Right atrium auricular region (tissue), 2 donors: ENCODE measurements at regions not wholly inside any gene's neighbourhood (a gene's known extent, or its start where the extent isn't known, plus 50 kb on each side); places are given as distances from the start of the nearest gene placed in this dataset.

Experiments
- DNase-seq: peaks from one replicate; pipeline ENCODE4 v3.0.0-alpha.2; 2019; ENCODE audit warnings: low spot score
- H3K27ac ChIP-seq, 2 donors: fragments of 200-600 bp; sonication (generic); 1 replicate in 1 of 2; 2 replicates in 1 of 2; pipeline ENCODE4 v1.5.1; 2016 to 2019
- H3K27me3 ChIP-seq, 2 donors: fragments of 200-600 bp; sonication (generic); one replicate each; pipeline versions ENCODE4 v1.5.1 to v1.6.0; 2017 to 2019
- H3K36me3 ChIP-seq: fragments of 200-600 bp; sonication (generic); one replicate; pipeline ENCODE4 v1.5.1; 2016
- H3K4me1 ChIP-seq, 2 donors: fragments of 200-600 bp; sonication (generic); one replicate each; pipeline versions ENCODE4 v1.5.1 to v1.6.0; 2017 to 2019
- H3K4me3 ChIP-seq, 2 donors: fragments of 200-600 bp; sonication (generic); 1 replicate in 1 of 2; 2 replicates in 1 of 2; pipeline ENCODE4 v1.5.1; 2017 to 2019; ENCODE audit warnings: mild to moderate bottlenecking in 1 of 2, moderate library complexity in 1 of 2
- H3K9me3 ChIP-seq, 2 donors: fragments of 200-600 bp; sonication (generic); one replicate each; pipeline ENCODE4 v1.5.1; 2019
- TF ChIP-seq, protein P1 (sequence below), 2 donors: fragments of 200-600 bp; sonication (generic); IDR thresholded peaks; one replicate each; pipeline ENCODE4 v1.5.1; 2019; ENCODE audit warnings: antibody characterized with exemption in 2 of 2

DNA sequence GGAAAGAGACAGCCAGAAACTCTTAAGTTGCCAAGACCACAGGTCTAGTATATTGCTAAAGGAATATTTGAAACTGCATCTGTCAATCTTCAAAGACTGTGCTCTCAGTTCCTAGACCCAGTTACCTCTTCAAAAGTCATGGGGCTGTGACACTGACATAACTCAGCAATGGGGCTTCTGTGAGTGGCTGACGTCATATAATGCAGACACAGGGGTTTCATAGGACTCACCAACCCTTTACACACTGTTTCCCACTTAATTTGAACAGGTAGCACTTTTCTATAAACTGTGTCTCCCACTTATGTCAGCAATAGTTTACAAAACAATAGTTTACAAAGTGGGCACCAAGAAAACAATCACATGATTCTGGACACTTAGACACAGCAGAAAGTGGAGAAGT, 158.4 kb downstream of the GALC start:
- H3K27me3 ChIP-seq: no peaks in the 10 kb centered on the region
- H3K36me3 ChIP-seq: no peaks in the 10 kb centered on the region
- H3K27ac ChIP-seq: no peak overlapping the region
- no peak for DNase-seq
- H3K4me1 ChIP-seq: no peaks in the 10 kb centered on the region
- no peak overlapping the region for H3K4me3 ChIP-seq
- TF ChIP-seq, protein P1, sequence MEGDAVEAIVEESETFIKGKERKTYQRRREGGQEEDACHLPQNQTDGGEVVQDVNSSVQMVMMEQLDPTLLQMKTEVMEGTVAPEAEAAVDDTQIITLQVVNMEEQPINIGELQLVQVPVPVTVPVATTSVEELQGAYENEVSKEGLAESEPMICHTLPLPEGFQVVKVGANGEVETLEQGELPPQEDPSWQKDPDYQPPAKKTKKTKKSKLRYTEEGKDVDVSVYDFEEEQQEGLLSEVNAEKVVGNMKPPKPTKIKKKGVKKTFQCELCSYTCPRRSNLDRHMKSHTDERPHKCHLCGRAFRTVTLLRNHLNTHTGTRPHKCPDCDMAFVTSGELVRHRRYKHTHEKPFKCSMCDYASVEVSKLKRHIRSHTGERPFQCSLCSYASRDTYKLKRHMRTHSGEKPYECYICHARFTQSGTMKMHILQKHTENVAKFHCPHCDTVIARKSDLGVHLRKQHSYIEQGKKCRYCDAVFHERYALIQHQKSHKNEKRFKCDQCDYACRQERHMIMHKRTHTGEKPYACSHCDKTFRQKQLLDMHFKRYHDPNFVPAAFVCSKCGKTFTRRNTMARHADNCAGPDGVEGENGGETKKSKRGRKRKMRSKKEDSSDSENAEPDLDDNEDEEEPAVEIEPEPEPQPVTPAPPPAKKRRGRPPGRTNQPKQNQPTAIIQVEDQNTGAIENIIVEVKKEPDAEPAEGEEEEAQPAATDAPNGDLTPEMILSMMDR (IDR thresholded peaks at IDR 0.05): no peak
- no peaks in the 10 kb centered on the region for H3K9me3 ChIP-seq

DNA sequence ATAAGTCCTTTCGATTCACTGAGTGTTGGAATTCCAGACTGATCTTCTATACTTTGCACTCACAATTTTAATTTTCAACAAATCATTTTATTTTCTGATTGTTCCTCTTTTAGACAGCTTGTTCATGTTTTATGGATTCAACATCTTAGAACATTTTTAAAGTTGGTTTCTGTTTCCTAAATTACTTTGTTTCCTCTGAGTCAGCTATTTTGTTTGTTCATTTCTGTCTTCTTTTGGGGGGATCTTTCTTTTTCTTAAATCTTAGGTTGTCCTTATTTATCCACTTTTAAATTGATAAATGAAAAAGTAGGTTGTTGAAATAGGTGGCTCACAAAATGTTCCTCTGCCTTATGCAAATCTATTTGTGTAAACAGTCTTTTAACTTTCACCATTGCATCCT, 160.0 kb downstream of the GALC start:
- no peaks in the 10 kb centered on the region for H3K9me3 ChIP-seq
- no peaks in the 10 kb centered on the region for H3K4me1 ChIP-seq
- TF ChIP-seq, protein P1 (IDR thresholded peaks at IDR 0.05): no peak
- H3K36me3 ChIP-seq: no peaks in the 10 kb centered on the region
- H3K4me3 ChIP-seq: no peak overlapping the region
- no peak overlapping the region for H3K27ac ChIP-seq
- H3K27me3 ChIP-seq: no peaks in the 10 kb centered on the region
- DNase-seq: no peak

DNA sequence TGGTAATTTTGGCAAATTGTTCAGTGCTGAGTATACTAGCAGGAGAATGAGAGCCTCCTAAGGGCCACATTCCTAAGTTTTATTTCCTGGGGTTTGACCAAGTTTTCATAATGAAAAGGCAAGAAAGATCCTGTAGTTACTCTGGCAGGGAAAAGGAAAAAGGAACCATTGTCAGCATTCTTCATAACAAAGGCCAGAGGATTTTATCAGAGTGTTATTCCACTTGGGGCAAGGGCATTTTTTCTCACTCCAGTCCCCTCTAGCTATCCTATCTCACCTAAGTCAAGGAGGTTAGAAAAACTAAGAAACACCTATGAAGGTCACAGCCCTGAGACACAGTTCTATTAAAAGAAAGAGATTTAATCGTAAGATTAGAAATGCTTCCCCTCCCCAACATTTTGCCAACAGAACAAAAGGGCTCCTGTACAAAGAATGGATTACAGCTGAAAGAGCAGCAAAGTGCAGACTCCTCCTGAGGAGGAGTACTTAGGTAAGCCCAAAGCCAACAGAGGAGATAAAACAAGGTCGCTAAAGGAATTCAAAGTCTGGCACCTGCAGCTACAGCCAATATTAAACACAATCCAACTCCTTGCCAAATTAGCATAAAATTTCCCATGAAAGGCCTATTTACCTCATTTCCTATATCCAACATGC, 162.4 kb downstream of the GALC start:
- no peaks in the 10 kb centered on the region for H3K36me3 ChIP-seq
- TF ChIP-seq, protein P1 (IDR thresholded peaks at IDR 0.05): no peak
- H3K27me3 ChIP-seq: no peaks in the 10 kb centered on the region

DNA sequence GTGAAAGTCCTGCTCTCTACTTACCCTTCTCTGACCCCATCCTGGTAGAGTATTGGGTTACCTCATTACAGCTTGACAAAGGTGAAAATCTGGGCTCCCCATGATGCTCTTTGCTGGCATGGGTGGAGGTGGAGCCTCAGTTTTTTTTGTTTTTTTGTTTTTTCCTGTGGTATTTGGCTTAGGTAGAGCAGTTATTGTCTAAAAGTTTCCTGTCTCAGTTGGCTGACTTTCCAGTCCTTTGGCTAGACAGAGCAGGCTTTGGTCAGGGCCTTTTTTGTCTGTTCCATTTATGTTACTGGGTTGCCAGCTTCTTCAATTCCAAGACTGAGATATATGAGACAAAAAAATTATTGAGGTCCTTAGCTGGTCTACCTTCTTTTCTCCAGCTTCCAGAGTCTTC, 163.4 kb downstream of the GALC start:
- H3K4me1 ChIP-seq: no peaks in the 10 kb centered on the region
- H3K27me3 ChIP-seq: no peaks in the 10 kb centered on the region
- no peaks in the 10 kb centered on the region for H3K36me3 ChIP-seq
- TF ChIP-seq, protein P1 (IDR thresholded peaks at IDR 0.05): no peak
- H3K27ac ChIP-seq: no peak overlapping the region
- no peaks in the 10 kb centered on the region for H3K9me3 ChIP-seq
- H3K4me3 ChIP-seq: no peak overlapping the region
- no peak for DNase-seq

More for the DNA sequence above, 162.4 kb downstream of the GALC start:
- Histone ChIP-seq H3K27ac (no peak overlapping the region), H3K4me1 (no peaks in the 10 kb centered on the region), H3K9me3 (no peaks in the 10 kb centered on the region), H3K4me3 (no peak overlapping the region)
- no peak for DNase-seq

DNA sequence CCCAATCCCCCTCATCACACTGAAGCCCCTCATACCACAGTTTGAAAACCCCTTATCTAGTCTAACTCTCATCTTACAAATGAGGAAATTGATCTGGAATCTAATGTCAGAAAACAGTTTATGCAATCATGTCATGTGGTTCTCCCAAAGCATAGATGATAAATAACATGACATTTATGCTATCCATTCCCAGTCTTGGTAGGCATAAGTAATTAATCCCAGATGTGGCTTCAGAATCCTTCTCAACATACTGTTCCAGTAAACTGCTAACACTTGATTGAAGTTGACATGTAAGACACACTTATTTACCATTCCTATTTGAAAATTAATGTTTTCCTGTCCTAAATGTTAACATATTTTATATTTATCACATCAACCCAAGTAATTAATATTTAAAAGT, 168.7 kb downstream of the GALC start:
- Histone ChIP-seq H3K27me3 (no peaks in the 10 kb centered on the region), H3K36me3 (no peaks in the 10 kb centered on the region), H3K9me3 (no peaks in the 10 kb centered on the region), H3K4me1 (no peaks in the 10 kb centered on the region), H3K4me3 (no peak overlapping the region), H3K27ac (no peak overlapping the region)
- TF ChIP-seq, protein P1 (IDR thresholded peaks at IDR 0.05): no peak
- DNase-seq: no peak

DNA sequence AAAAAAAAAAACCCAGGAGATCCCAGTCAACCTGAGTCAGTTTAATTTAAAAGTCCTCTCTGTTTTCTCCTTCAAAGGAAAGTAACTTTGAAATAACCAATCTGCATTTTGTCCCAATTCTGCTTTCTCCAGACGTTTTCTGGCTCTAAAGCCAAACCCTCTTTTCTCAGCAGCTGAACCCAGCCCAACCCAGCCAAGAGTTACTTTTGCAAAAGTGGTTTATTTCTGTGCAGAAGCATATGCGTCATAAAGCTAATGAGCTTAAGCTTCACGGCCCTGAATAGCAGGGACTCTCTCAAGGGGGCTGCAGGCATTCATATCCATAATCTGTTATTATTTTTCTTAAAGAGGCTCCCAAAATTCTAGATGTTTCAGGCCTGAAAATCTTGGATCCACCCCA, 176.6 kb downstream of the GALC start:
- TF ChIP-seq, protein P1 (IDR thresholded peaks at IDR 0.05): no peak
- DNase-seq: no peak
- H3K36me3 ChIP-seq: no peaks in the 10 kb centered on the region

More for the DNA sequence above, 176.6 kb downstream of the GALC start:
- Histone ChIP-seq H3K27ac (no peak overlapping the region), H3K4me3 (no peak overlapping the region), H3K27me3 (no peaks in the 10 kb centered on the region), H3K9me3 (no peaks in the 10 kb centered on the region), H3K4me1 (no peaks in the 10 kb centered on the region)
